ENCODE measurements at regions not wholly inside any gene's neighbourhood (a gene's known extent, or its start where the extent isn't known, plus 50 kb on each side); places are given as distances from the start of the nearest gene placed in this dataset.

DNA sequence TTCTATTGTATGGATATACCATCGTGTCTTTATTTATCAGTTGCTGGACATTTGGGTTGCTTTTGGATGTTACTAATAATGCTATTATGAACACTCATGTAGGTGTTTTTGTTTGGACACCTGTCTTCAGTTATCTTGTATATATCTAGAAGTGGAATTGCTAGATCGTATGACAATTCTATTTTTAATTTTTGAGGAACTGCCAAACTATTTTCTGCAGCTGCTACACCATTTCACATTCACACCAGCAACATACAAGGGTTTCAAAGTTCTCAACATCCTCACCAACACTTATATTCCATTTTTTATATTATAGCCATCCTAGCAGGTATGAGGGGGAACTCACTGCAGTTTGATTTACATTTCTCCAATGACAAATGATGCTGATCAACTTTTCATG lies 324.6 kb downstream of the CAAP1 start:
- Histone ChIP-seq H3K27me3 (ENCODE audit: insufficient read depth, poor library complexity, severe bottlenecking) (no peaks in the 10 kb centered on the region), H3K4me3 (replicated peaks; ENCODE audit: insufficient read depth, low read length) (no peak overlapping the region), H3K27ac (replicated peaks) (no peak overlapping the region)
- no peak for TF ChIP-seq SPI1 (IDR thresholded peaks at IDR 0.05; ENCODE audit: borderline replicate concordance, low read depth)
- TF ChIP-seq, protein P1, sequence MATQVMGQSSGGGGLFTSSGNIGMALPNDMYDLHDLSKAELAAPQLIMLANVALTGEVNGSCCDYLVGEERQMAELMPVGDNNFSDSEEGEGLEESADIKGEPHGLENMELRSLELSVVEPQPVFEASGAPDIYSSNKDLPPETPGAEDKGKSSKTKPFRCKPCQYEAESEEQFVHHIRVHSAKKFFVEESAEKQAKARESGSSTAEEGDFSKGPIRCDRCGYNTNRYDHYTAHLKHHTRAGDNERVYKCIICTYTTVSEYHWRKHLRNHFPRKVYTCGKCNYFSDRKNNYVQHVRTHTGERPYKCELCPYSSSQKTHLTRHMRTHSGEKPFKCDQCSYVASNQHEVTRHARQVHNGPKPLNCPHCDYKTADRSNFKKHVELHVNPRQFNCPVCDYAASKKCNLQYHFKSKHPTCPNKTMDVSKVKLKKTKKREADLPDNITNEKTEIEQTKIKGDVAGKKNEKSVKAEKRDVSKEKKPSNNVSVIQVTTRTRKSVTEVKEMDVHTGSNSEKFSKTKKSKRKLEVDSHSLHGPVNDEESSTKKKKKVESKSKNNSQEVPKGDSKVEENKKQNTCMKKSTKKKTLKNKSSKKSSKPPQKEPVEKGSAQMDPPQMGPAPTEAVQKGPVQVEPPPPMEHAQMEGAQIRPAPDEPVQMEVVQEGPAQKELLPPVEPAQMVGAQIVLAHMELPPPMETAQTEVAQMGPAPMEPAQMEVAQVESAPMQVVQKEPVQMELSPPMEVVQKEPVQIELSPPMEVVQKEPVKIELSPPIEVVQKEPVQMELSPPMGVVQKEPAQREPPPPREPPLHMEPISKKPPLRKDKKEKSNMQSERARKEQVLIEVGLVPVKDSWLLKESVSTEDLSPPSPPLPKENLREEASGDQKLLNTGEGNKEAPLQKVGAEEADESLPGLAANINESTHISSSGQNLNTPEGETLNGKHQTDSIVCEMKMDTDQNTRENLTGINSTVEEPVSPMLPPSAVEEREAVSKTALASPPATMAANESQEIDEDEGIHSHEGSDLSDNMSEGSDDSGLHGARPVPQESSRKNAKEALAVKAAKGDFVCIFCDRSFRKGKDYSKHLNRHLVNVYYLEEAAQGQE (IDR thresholded peaks at IDR 0.05; ENCODE audit: insufficient replicate concordance, low read depth) = no peak
- no peak for TF ChIP-seq POLR2AphosphoS5 (IDR thresholded peaks at IDR 0.05; ENCODE audit: low read depth)
- no peak for DNase-seq (ENCODE audit: low read depth in 1 of 2, low spot score in 1 of 2)

DNA sequence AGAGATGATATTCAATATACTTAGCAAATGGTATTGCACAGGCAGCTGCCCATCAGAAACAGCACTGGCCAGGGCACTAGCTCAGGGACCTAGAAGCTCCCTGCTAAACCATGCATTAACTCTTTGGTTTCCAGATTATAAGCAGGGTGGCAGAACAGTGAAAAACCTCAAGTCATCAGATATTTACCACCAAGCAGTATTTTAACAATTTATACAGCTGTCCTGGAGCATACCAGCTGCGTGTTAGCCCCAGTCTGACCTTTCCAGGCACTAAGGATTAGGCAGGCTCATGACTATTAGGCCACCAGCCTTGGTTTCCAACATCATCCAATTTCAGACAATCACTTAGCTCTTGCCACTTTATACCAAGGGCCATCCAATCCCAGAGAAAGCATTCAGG lies 326.5 kb downstream of the CAAP1 start:
- no peaks in the 10 kb centered on the region for H3K27me3 ChIP-seq (ENCODE audit: insufficient read depth, poor library complexity, severe bottlenecking)
- no peak overlapping the region for H3K27ac ChIP-seq (replicated peaks)
- no peak for DNase-seq (ENCODE audit: low read depth in 1 of 2, low spot score in 1 of 2)
- TF ChIP-seq GABPA (IDR thresholded peaks at IDR 0.05; ENCODE audit: low read depth) = no peak
- TF ChIP-seq, protein P2, sequence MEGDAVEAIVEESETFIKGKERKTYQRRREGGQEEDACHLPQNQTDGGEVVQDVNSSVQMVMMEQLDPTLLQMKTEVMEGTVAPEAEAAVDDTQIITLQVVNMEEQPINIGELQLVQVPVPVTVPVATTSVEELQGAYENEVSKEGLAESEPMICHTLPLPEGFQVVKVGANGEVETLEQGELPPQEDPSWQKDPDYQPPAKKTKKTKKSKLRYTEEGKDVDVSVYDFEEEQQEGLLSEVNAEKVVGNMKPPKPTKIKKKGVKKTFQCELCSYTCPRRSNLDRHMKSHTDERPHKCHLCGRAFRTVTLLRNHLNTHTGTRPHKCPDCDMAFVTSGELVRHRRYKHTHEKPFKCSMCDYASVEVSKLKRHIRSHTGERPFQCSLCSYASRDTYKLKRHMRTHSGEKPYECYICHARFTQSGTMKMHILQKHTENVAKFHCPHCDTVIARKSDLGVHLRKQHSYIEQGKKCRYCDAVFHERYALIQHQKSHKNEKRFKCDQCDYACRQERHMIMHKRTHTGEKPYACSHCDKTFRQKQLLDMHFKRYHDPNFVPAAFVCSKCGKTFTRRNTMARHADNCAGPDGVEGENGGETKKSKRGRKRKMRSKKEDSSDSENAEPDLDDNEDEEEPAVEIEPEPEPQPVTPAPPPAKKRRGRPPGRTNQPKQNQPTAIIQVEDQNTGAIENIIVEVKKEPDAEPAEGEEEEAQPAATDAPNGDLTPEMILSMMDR (IDR thresholded peaks at IDR 0.05; ENCODE audit: insufficient read depth, low read length) = no peak
- TF ChIP-seq, protein P1 (IDR thresholded peaks at IDR 0.05; ENCODE audit: insufficient replicate concordance, low read depth) = no peak
- H3K4me3 ChIP-seq (replicated peaks; ENCODE audit: insufficient read depth, low read length) = no peak overlapping the region

DNA sequence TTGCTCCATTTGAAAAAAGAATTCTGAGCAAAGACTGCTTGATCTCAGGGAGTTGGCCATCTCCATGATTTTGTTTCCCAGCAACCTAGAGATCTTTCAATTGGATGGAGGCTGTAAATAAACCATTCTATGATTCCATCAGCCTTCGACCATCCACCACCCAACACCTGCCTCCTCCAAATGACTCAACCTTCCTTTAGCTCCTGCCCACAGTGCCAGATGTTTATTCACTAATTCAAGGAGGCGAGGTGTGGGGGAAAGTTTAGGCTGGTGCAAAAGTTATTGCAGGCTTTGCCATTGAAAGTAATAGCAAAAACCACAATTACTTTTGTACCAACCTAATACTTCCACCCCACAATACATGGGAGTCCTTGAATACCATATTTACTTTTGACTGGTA lies 327.5 kb downstream of the CAAP1 start:
- no peak for DNase-seq (ENCODE audit: low read depth in 1 of 2, low spot score in 1 of 2)
- Histone ChIP-seq H3K27ac (replicated peaks) (no peak overlapping the region), H3K27me3 (ENCODE audit: insufficient read depth, poor library complexity, severe bottlenecking) (no peaks in the 10 kb centered on the region), H3K4me3 (replicated peaks; ENCODE audit: insufficient read depth, low read length) (no peak overlapping the region)
- TF ChIP-seq, protein P1 (IDR thresholded peaks at IDR 0.05; ENCODE audit: insufficient replicate concordance, low read depth) = no peak
- TF ChIP-seq GABPA (IDR thresholded peaks at IDR 0.05; ENCODE audit: low read depth) = no peak
- TF ChIP-seq SPI1 (IDR thresholded peaks at IDR 0.05; ENCODE audit: borderline replicate concordance, low read depth) = no peak
- TF ChIP-seq, protein P2 (IDR thresholded peaks at IDR 0.05; ENCODE audit: insufficient read depth, low read length) = no peak
- no peak for TF ChIP-seq POLR2AphosphoS5 (IDR thresholded peaks at IDR 0.05; ENCODE audit: low read depth)

DNA sequence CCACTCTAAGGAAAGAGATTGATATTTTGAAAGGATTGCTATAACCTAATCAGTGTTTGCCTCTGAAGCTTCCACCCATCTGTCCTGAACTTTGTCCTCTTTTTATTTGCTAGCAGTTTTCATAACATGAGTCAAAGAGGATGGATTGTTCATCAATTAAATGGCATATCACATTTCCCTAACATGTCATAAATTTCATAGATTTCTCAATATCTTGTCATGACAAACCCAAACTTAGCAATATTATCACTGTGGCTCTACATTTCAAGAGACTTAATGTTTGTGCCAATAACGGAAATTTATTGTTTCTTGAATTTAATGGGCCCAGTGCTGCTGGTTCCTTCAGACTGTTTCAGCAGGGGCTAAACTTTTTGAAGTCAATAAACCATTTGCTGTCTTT lies 330.3 kb downstream of the CAAP1 start:
- no peak for TF ChIP-seq GABPA (IDR thresholded peaks at IDR 0.05; ENCODE audit: low read depth)
- DNase-seq (ENCODE audit: low read depth in 1 of 2, low spot score in 1 of 2) = no peak
- Histone ChIP-seq H3K4me3 (replicated peaks; ENCODE audit: insufficient read depth, low read length) (no peak overlapping the region), H3K27me3 (ENCODE audit: insufficient read depth, poor library complexity, severe bottlenecking) (no peaks in the 10 kb centered on the region), H3K27ac (replicated peaks) (no peak overlapping the region)
